Kidney (tissue), 13 donors: ENCODE measurements at regions not wholly inside any gene's neighbourhood (a gene's known extent, or its start where the extent isn't known, plus 50 kb on each side); places are given as distances from the start of the nearest gene placed in this dataset.
"Not testable (repeated sequence)": the region's sequence is repeated elsewhere in the genome, so short reads cannot be mapped to it uniquely, and the experiment has no call there.

Experiments
- DNase-seq, 5 donors: peaks; one replicate each; pipeline ENCODE4 v3.0.0-alpha.2; 2013 to 2020
- FAIRE-seq: peaks from 2 replicates; lab custom pipeline; 2012; peaks lifted over from hg19 to GRCh38; lab: Jason Lieb, UNC
- H3K27ac ChIP-seq, 2 donors: one replicate each; pipeline ENCODE4 v1.7.0; 2013; ENCODE audit warnings: low read depth in 2 of 2, low read length in 2 of 2, inconsistent platforms in 1 of 2
- H3K27me3 ChIP-seq: one replicate; pipeline ENCODE4 v1.7.1; 2013; ENCODE audit warnings: low read length, inconsistent platforms; ENCODE audit not compliant: control insufficient read depth, insufficient read depth
- H3K36me3 ChIP-seq, 3 donors: one replicate each; pipeline versions ENCODE4 v1.7.0 to v1.7.1; 2013; ENCODE audit warnings: low read length in 3 of 3, control low read depth in 1 of 3, inconsistent platforms in 1 of 3; ENCODE audit not compliant: insufficient read depth in 3 of 3, control insufficient read depth in 2 of 3
- H3K4me1 ChIP-seq, 3 donors: one replicate each; pipeline versions ENCODE4 v1.7.0 to v1.7.1; 2013; ENCODE audit warnings: low read length in 3 of 3, inconsistent platforms in 1 of 3, low read depth in 1 of 3; ENCODE audit not compliant: control insufficient read depth in 2 of 3, insufficient read depth in 2 of 3
- H3K4me3 ChIP-seq, 3 donors: one replicate each; pipeline versions ENCODE4 v1.7.0 to v1.8.1; 2013; ENCODE audit warnings: low read length in 3 of 3, control low read depth in 1 of 3, inconsistent platforms in 1 of 3
- H3K9ac ChIP-seq, 3 donors: one replicate each; pipeline versions ENCODE4 v1.7.0 to v1.7.1; 2013; ENCODE audit warnings: low read length in 3 of 3, control low read depth in 1 of 3, inconsistent platforms in 1 of 3
- H3K9me3 ChIP-seq, 3 donors: one replicate each; pipeline versions ENCODE4 v1.7.0 to v1.7.1; 2013; ENCODE audit warnings: low read length in 3 of 3, control low read depth in 1 of 3, inconsistent platforms in 1 of 3; ENCODE audit not compliant: control insufficient read depth in 2 of 3, insufficient read depth in 1 of 3
- CTCF ChIP-seq: IDR thresholded peaks from 3 replicates; pipeline ENCODE4 v1.5.1; 2012; ENCODE audit warnings: mild to moderate bottlenecking, moderate library complexity, borderline replicate concordance; ENCODE audit not compliant: insufficient read depth; ENCODE audit errors: extremely low read depth
- intact Hi-C: fragments of 100-400 bp; cut with DNase I; formaldehyde crosslinking; loops from one replicate; pipeline ENCODE4 v1.11.1; 2022
- donor health status: control.
- donor health status: control.
- donor health status: control.
- donor health status: control.
- donor health status: control.
- donor health status: DM: yes; HTN: yes; CAD: no.
- donor health status: Normal renal cell carcinoma (clear cell type).

GRCh38 chr7:63856466-63856865 lies 142.2 kb upstream of the ZNF722 start:
- intact Hi-C loops, H3K9ac ChIP-seq, H3K4me3 ChIP-seq, DNase-seq, H3K9me3 ChIP-seq, H3K36me3 ChIP-seq, H3K27ac ChIP-seq, FAIRE-seq, H3K27me3 ChIP-seq, H3K4me1 ChIP-seq: not testable (repeated sequence)

GRCh38 chr7:63867127-63867526 lies 131.5 kb upstream of the ZNF722 start:
- Histone ChIP-seq H3K9me3 (peaks cover 0 to 4% (median 2%) of the 10 kb centered on the region in 3 donors), H3K4me1 (no peaks in the 10 kb centered on the region), H3K27ac (no peak overlapping the region), H3K9ac (no peak overlapping the region), H3K27me3 (no peaks in the 10 kb centered on the region), H3K36me3 (no peaks in the 10 kb centered on the region), H3K4me3 (no peak overlapping the region)
- FAIRE-seq, result no peak
- DNase-seq, result no peak
- intact Hi-C loops, result no loop called here
- no peak for TF ChIP-seq CTCF

GRCh38 chr7:63874242-63874641 lies 124.4 kb upstream of the ZNF722 start:
- FAIRE-seq, intact Hi-C loops, H3K9ac ChIP-seq, DNase-seq, H3K4me1 ChIP-seq, H3K27ac ChIP-seq, H3K36me3 ChIP-seq, H3K27me3 ChIP-seq, H3K4me3 ChIP-seq: not testable (repeated sequence)
- H3K9me3 ChIP-seq, result peaks cover 0 to 32% (median 16%) of the 10 kb centered on the region in 3 donors

- intact Hi-C loops, result no loop called here
These were observed 121.8 kb upstream of the ZNF722 start for GRCh38 chr7:63876707-63877322.

More at GRCh38 chr7:63876707-63877322, 121.8 kb upstream of the ZNF722 start:
- no peak overlapping the region for H3K4me3 ChIP-seq
- no peaks in the 10 kb centered on the region for H3K36me3 ChIP-seq
- H3K9ac ChIP-seq, result no peak overlapping the region
- H3K27ac ChIP-seq, result no peak overlapping the region
- no peaks in the 10 kb centered on the region for H3K4me1 ChIP-seq
- no peak for TF ChIP-seq CTCF
- DNase-seq, result no peak
- no peaks in the 10 kb centered on the region for H3K27me3 ChIP-seq
- peaks cover 0 to 52% (median 24%) of the 10 kb centered on the region in 3 donors for H3K9me3 ChIP-seq
- FAIRE-seq, result no peak
